SH-SY5Y (cell line): ENCODE measurements at regions not wholly inside any gene's neighbourhood (a gene's known extent, or its start where the extent isn't known, plus 50 kb on each side); places are given as distances from the start of the nearest gene placed in this dataset.

Source experiments
- GATA2 ChIP-seq: IDR thresholded peaks from 2 replicates; pipeline ENCODE4 v1.6.1; 2011; ENCODE audit warnings: mild to moderate bottlenecking, low read depth, low read length
- GATA3 ChIP-seq: IDR thresholded peaks from 2 replicates; pipeline ENCODE4 v1.6.1; 2011; ENCODE audit warnings: low read depth, mild to moderate bottlenecking, low read length, moderate library complexity

DNA sequence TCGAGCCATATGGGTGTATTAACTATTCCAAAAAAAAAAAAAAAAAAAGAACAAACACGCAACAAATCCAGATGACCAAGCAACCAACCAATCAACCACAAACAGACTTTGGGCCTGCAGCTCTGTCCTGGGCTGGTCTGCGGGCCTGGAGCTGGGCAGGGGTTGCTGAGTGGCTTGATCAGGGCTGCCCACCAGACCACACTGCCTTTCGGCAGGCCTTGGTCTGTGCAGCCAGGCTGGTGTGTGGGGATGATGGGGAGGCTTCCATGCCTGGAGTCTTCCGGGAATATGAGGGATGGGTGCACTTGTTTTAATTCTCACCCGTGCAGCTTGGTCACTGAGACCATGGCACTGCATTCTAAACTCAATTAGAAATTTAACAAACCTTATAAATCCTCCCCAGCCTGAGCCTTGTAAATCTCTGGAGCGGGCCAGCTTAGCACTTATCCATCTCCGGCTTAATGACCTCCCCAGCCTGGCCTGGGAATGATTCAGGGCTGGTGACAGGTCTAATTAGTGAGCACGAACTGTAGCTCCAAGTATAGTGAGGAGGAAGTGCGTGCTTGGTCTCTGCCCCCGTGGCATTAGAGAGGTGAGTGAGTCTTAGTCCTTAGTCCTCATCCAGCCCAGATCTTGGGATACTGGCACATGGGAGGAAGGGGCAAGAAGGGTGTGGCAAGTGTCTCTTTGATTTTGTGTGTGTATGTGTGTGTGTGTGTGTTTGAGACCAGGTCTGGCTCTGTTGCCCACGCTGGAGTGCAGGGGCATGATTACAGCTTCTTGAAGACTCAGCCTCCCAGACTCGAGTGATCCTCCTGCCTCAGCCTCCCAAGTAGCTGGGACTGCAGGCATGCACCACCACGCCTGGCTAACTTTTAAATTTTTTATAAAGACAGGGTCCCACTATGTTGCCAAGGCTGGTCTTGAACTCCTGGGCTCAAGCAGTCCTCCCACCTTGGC is 74.6 kb upstream of the CSF3R start:
- TF ChIP-seq GATA3 (no peak), GATA2 (no peak)
